GM23338 (cell line): ENCODE measurements at regions not wholly inside any gene's neighbourhood (a gene's known extent, or its start where the extent isn't known, plus 50 kb on each side); places are given as distances from the start of the nearest gene placed in this dataset.
"Not testable (repeated sequence)": the region's sequence is repeated elsewhere in the genome, so short reads cannot be mapped to it uniquely, and the experiment has no call there.

Source experiments
- CREB1 ChIP-seq: fragments of 250-450 bp; sonication (Bioruptor Pico); IDR thresholded peaks from 2 replicates; pipeline ENCODE4 v1.5.0; 2020; ENCODE audit warnings: low read depth, mild to moderate bottlenecking, moderate library complexity
- CTCF ChIP-seq, 2 experiments: fragments of 200-600 bp in 1 of 2; sonication (generic) in 1 of 2; conservative IDR thresholded peaks; 2 replicates each; pipeline versions ENCODE4 v1.5.1 to v1.6.1; 2016 to 2017; ENCODE audit warnings: antibody characterized with exemption in 2 of 2, low read depth in 2 of 2, mild to moderate bottlenecking in 2 of 2, moderate library complexity in 1 of 2
- EZH2 ChIP-seq: fragments of 200-600 bp; sonication (generic); IDR thresholded peaks from one replicate; pipeline ENCODE4 v1.8.0; 2017; ENCODE audit warnings: antibody characterized with exemption, mild to moderate bottlenecking, low read depth; ENCODE audit not compliant: unreplicated experiment
- EZH2phosphoT487 ChIP-seq: fragments of 200-600 bp; sonication (generic); IDR thresholded peaks from one replicate; pipeline ENCODE4 v1.8.1; 2018; ENCODE audit warnings: antibody characterized with exemption; ENCODE audit not compliant: unreplicated experiment
- JUNB ChIP-seq: IDR thresholded peaks from one replicate; pipeline ENCODE4 v1.6.1; 2016; ENCODE audit warnings: antibody characterized with exemption; ENCODE audit not compliant: unreplicated experiment
- NANOG ChIP-seq: IDR thresholded peaks from 2 replicates; pipeline ENCODE4 v1.6.1; 2016; ENCODE audit warnings: antibody characterized with exemption, borderline replicate concordance
- POLR2AphosphoS5 ChIP-seq: IDR thresholded peaks from 2 replicates; pipeline ENCODE4 v1.6.1; 2016; ENCODE audit warnings: antibody characterized with exemption, low read depth
- REST ChIP-seq: IDR thresholded peaks from one replicate; pipeline ENCODE4 v1.6.1; 2018; ENCODE audit warnings: antibody characterized with exemption; ENCODE audit not compliant: unreplicated experiment
- STAT1 ChIP-seq: IDR thresholded peaks from one replicate; pipeline ENCODE4 v1.6.1; 2016; ENCODE audit warnings: antibody characterized with exemption; ENCODE audit not compliant: unreplicated experiment
- ZNF114 ChIP-seq: fragments of 250-450 bp; sonication (Bioruptor Pico); IDR thresholded peaks from 2 replicates; pipeline ENCODE4 v1.5.0; 2020; ENCODE audit warnings: mild to moderate bottlenecking, moderate library complexity
- ZNF331 ChIP-seq: fragments of 250-450 bp; sonication (Bioruptor Pico); IDR thresholded peaks from 2 replicates; pipeline ENCODE4 v1.5.0; 2020; ENCODE audit warnings: low read depth, mild to moderate bottlenecking, moderate library complexity
- ZNF462 ChIP-seq: fragments of 250-450 bp; sonication (Bioruptor Pico); IDR thresholded peaks from 2 replicates; pipeline ENCODE4 v1.5.0; 2020; ENCODE audit warnings: mild to moderate bottlenecking, moderate library complexity
- TF ChIP-seq, protein P1 (sequence below): IDR thresholded peaks from 2 replicates; pipeline ENCODE4 v1.6.1; 2016; ENCODE audit warnings: antibody characterized with exemption

DNA sequence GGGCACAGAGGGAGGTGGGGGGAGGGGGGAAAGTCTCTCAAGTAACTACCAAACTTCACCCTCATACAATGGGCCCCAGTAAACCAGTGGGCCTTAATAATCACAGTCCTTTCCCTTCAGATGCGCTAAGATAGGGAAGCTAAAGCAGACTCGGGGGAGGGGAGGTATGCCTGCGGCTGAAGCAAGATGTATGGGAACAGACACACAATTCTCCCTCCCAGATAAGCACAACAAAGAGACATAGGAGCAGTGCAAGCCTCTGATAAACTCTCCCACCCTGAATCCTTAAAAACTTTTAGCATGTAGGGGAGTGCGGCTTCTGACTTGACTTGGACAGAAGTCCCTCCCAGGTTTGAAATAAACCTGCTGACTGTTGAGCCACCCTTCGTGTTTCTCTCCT, 54.7 kb downstream of the PROP1 start:
- not testable (repeated sequence) for TF ChIP-seq CTCF (conservative IDR thresholded peaks at IDR 0.05; ENCODE audit: low read depth in 2 of 2); POLR2AphosphoS5; EZH2; CREB1 (CRISPR knock-in tag); REST; EZH2phosphoT487; JUNB; STAT1; NANOG; ZNF114 (CRISPR knock-in tag); ZNF331; ZNF462 (CRISPR knock-in tag)
- TF ChIP-seq, protein P1, sequence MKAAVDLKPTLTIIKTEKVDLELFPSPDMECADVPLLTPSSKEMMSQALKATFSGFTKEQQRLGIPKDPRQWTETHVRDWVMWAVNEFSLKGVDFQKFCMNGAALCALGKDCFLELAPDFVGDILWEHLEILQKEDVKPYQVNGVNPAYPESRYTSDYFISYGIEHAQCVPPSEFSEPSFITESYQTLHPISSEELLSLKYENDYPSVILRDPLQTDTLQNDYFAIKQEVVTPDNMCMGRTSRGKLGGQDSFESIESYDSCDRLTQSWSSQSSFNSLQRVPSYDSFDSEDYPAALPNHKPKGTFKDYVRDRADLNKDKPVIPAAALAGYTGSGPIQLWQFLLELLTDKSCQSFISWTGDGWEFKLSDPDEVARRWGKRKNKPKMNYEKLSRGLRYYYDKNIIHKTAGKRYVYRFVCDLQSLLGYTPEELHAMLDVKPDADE: not testable (repeated sequence)
